ENCODE measurements at regions not wholly inside any gene's neighbourhood (a gene's known extent, or its start where the extent isn't known, plus 50 kb on each side); places are given as distances from the start of the nearest gene placed in this dataset.

DNA sequence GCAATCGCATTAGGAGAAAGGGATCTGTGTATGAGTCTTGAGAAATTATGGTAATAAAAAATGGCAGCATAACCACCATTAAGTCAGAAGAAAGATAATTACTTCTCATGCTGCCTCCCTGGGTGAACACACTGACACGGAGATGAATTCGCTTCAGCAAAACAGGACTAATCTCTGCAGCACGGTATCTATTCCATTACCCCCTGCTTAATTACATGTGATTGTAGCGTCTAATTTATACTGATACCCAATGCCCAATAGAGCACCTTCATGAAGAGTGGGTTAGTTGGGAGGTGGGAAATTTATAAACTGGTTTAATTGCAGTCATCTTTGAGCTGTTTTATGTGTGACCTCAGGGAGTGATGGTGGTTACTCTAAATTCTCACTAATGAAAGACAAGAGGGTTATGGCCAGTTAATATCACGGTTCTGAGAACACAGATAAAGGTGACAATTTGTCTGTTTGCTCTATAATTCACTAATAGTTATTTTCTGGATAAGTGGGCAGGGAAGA, 476.2 kb upstream of the SULF2 start:
- TF ChIP-seq, protein P1, sequence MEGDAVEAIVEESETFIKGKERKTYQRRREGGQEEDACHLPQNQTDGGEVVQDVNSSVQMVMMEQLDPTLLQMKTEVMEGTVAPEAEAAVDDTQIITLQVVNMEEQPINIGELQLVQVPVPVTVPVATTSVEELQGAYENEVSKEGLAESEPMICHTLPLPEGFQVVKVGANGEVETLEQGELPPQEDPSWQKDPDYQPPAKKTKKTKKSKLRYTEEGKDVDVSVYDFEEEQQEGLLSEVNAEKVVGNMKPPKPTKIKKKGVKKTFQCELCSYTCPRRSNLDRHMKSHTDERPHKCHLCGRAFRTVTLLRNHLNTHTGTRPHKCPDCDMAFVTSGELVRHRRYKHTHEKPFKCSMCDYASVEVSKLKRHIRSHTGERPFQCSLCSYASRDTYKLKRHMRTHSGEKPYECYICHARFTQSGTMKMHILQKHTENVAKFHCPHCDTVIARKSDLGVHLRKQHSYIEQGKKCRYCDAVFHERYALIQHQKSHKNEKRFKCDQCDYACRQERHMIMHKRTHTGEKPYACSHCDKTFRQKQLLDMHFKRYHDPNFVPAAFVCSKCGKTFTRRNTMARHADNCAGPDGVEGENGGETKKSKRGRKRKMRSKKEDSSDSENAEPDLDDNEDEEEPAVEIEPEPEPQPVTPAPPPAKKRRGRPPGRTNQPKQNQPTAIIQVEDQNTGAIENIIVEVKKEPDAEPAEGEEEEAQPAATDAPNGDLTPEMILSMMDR (IDR thresholded peaks at IDR 0.05; ENCODE audit: insufficient read depth, low read length) = no peak
- no peak for TF ChIP-seq REST (IDR thresholded peaks at IDR 0.05; ENCODE audit: insufficient replicate concordance, low read depth)
